Smooth muscle cell (in vitro differentiated cells): ENCODE measurements at regions not wholly inside any gene's neighbourhood (a gene's known extent, or its start where the extent isn't known, plus 50 kb on each side); places are given as distances from the start of the nearest gene placed in this dataset.

Experiments used
- DNase-seq: peaks from one replicate; lab custom pipeline; 2025; ENCODE audit not compliant: unreplicated experiment; lab: John Stamatoyannopoulos, UW
- H2AFZ ChIP-seq: fragments of 200-600 bp; sonication (generic); 2 replicates; pipeline ENCODE4 v1.6.0; 2016; ENCODE audit warnings: antibody characterized with exemption, low read depth, mild to moderate bottlenecking
- H3F3A ChIP-seq: fragments of 200-600 bp; sonication (generic); 2 replicates; pipeline ENCODE4 v1.6.0; 2017; ENCODE audit warnings: antibody characterized with exemption, low read depth
- H3K27ac ChIP-seq: fragments of 200-600 bp; sonication (generic); 2 replicates; pipeline ENCODE4 v1.5.1; 2016; ENCODE audit warnings: low read depth, mild to moderate bottlenecking
- H3K27me3 ChIP-seq: fragments of 200-600 bp; sonication (generic); 2 replicates; pipeline ENCODE4 v1.6.1; 2016; ENCODE audit warnings: low read depth, mild to moderate bottlenecking
- H3K36me3 ChIP-seq: fragments of 200-600 bp; sonication (generic); 2 replicates; pipeline ENCODE4 v1.5.1; 2016; ENCODE audit warnings: low read depth
- H3K4me1 ChIP-seq: fragments of 200-600 bp; sonication (generic); 2 replicates; pipeline ENCODE4 v1.5.1; 2016; ENCODE audit warnings: low read depth
- H3K4me2 ChIP-seq: fragments of 200-600 bp; sonication (generic); 2 replicates; pipeline ENCODE4 v1.6.0; 2016; ENCODE audit warnings: mild to moderate bottlenecking
- H3K4me3 ChIP-seq: fragments of 200-600 bp; sonication (generic); 2 replicates; pipeline ENCODE4 v1.5.1; 2016; ENCODE audit warnings: mild to moderate bottlenecking
- H3K79me2 ChIP-seq: fragments of 200-600 bp; sonication (generic); 2 replicates; pipeline ENCODE4 v1.6.0; 2016; ENCODE audit warnings: low read depth, mild to moderate bottlenecking
- H3K9ac ChIP-seq: fragments of 200-600 bp; sonication (generic); 2 replicates; pipeline ENCODE4 v1.6.0; 2016; ENCODE audit warnings: low read depth
- H3K9me3 ChIP-seq: fragments of 200-600 bp; sonication (generic); replicated peaks from 2 replicates; pipeline ENCODE4 v1.5.1; 2016; ENCODE audit warnings: low read depth
- H4K20me1 ChIP-seq: fragments of 200-600 bp; sonication (generic); 2 replicates; pipeline ENCODE4 v1.6.0; 2016; ENCODE audit warnings: low read depth
- CTCF ChIP-seq: fragments of 200-600 bp; sonication (generic); IDR thresholded peaks from 2 replicates; pipeline ENCODE4 v1.5.1; 2017; ENCODE audit warnings: borderline replicate concordance, mild to moderate bottlenecking, antibody characterized with exemption; ENCODE audit not compliant: insufficient read depth, poor library complexity, severe bottlenecking
- WGBS: methylation state at CpG from one replicate; pipeline ENCODE4 v1.1.7; 2016; ENCODE audit warnings: low lambda C conversion rate; 5-methylcytosine and 5-hydroxymethylcytosine counted together

DNA sequence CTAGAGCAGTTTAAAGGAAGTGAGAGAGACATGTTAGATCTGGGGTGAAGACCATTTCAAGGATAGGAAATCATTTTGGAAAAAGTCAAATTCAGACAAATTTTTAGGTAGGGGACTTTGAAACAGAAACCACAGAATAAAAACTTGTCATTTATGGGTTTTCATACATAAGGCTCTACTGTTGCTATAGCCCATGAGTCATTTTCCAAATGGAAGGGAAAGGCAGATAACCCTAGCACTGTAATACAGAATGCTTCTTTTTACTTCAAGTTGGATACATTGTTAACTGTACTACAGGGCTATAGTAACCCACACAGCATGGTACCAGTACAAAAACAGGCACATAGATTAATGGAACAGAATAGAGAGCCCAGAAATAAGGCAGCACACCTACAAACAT, 455.4 kb downstream of the EBF1 start:
- H3K79me2 ChIP-seq = no peaks in the 10 kb centered on the region
- no peaks in the 10 kb centered on the region for H3K9me3 ChIP-seq
- H3K9ac ChIP-seq = no peak overlapping the region
- TF ChIP-seq CTCF = no peak
- H3K27me3 ChIP-seq = no peaks in the 10 kb centered on the region
- no peaks in the 10 kb centered on the region for H3F3A ChIP-seq
- H3K27ac ChIP-seq = no peak overlapping the region
- no peak overlapping the region for H3K4me2 ChIP-seq
- H3K4me3 ChIP-seq = no peak overlapping the region
- no peak overlapping the region for H2AFZ ChIP-seq
- H3K36me3 ChIP-seq = no peaks in the 10 kb centered on the region
- peaks cover 2% of the 10 kb centered on the region for H3K4me1 ChIP-seq
- DNase-seq = no peak
- H4K20me1 ChIP-seq = no peaks in the 10 kb centered on the region

- WGBS = 44% methylated on average over 1 of the region's 1 CpG
- H3K4me2 ChIP-seq = no peak overlapping the region
- H3K27ac ChIP-seq = no peak overlapping the region
- no peak overlapping the region for H3K4me3 ChIP-seq
- H3K9me3 ChIP-seq = no peaks in the 10 kb centered on the region
- H3K79me2 ChIP-seq = no peaks in the 10 kb centered on the region
- H3K4me1 ChIP-seq = peaks cover 7% of the 10 kb centered on the region
- no peaks in the 10 kb centered on the region for H3K27me3 ChIP-seq
- H2AFZ ChIP-seq = no peak overlapping the region
- H4K20me1 ChIP-seq = no peaks in the 10 kb centered on the region
- H3K36me3 ChIP-seq = no peaks in the 10 kb centered on the region
- H3F3A ChIP-seq = no peaks in the 10 kb centered on the region
- H3K9ac ChIP-seq = no peak overlapping the region
- no peak for TF ChIP-seq CTCF
- DNase-seq = no peak
Observed at GRCh38 chr5:158643840-158644239, 455.9 kb downstream of the EBF1 start.

DNA sequence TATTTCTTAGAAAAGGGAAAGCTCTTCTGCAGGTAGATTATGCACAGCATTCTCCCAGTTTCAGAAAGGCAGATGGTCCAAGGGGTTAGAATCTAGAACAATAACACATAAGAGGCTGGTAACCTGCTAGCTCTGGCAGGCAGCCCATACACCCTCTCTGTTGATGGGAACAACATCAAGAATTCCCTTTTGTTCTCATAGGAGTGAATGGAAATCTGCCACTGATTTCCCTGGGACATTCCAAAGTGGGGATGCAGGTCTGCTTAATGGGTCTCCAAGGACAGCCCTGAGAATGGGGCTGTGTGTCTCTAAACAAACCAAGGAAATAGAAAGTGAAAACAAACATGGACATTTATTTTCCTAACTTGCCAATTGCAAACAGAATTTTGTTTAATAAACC, 456.8 kb downstream of the EBF1 start:
- no peaks in the 10 kb centered on the region for H3K9me3 ChIP-seq
- TF ChIP-seq CTCF = no peak
- H4K20me1 ChIP-seq = no peaks in the 10 kb centered on the region
- DNase-seq = no peak
- H3K4me2 ChIP-seq = no peak overlapping the region
- H3K9ac ChIP-seq = no peak overlapping the region
- no peak overlapping the region for H2AFZ ChIP-seq
- no peaks in the 10 kb centered on the region for H3K27me3 ChIP-seq
- H3K27ac ChIP-seq = no peak overlapping the region
- H3K36me3 ChIP-seq = no peaks in the 10 kb centered on the region
- no peaks in the 10 kb centered on the region for H3F3A ChIP-seq
- no peaks in the 10 kb centered on the region for H3K79me2 ChIP-seq
- no peak overlapping the region for H3K4me3 ChIP-seq
- H3K4me1 ChIP-seq = peaks cover 9% of the 10 kb centered on the region

DNA sequence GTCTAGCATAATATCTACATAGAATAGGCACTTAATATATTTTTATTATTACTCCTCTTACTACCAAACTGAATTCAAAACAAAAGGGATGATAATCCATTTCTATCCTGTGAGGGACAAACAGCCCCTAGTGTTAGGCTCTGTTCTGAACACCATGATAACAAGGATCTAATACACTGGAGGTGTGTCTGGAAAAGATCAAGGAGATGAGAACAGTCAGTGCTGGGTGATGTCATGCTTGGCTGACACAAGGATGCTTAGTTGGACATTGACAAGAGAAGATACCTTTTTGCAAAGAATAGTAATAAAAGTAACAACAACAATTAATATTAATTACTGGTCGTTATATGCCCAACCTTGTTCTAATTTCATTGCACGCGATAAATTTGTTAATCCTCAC, 458.7 kb downstream of the EBF1 start:
- H3K79me2 ChIP-seq = no peaks in the 10 kb centered on the region
- no peaks in the 10 kb centered on the region for H3K27me3 ChIP-seq
- no peak for DNase-seq
- H3K27ac ChIP-seq = peak overlapping the region; percentile 82
- H3K9ac ChIP-seq = no peak overlapping the region
- no peaks in the 10 kb centered on the region for H4K20me1 ChIP-seq
- peaks cover 9% of the 10 kb centered on the region for H3K4me1 ChIP-seq
- no peak overlapping the region for H3K4me3 ChIP-seq
- H3K4me2 ChIP-seq = no peak overlapping the region
- H2AFZ ChIP-seq = no peak overlapping the region
- H3K9me3 ChIP-seq = no peaks in the 10 kb centered on the region
- WGBS = 98% methylated on average over 3 of the region's 3 CpGs
- H3K36me3 ChIP-seq = no peaks in the 10 kb centered on the region
- no peaks in the 10 kb centered on the region for H3F3A ChIP-seq
- TF ChIP-seq CTCF = no peak
